ENCODE measurements at regions not wholly inside any gene's neighbourhood (a gene's known extent, or its start where the extent isn't known, plus 50 kb on each side); places are given as distances from the start of the nearest gene placed in this dataset.
A peak's percentile ranks its signal among the peaks of the same experiment; 100 is the strongest.
"Not testable (repeated sequence)": the region's sequence is repeated elsewhere in the genome, so short reads cannot be mapped to it uniquely, and the experiment has no call there.

- H3K4me3 ChIP-seq (ENCODE audit: low read depth, low read length): no peak overlapping the region
- no peak for TF ChIP-seq CTCF (IDR thresholded peaks at IDR 0.05; ENCODE audit: insufficient read depth, low read depth, low read length, missing control alignments)
- no peak for DNase-seq (ENCODE audit: low read depth)
Measured at GRCh38 chr6:137283080-137283479, 63.9 kb upstream of the IFNGR1 start.

GRCh38 chr6:137282254-137282653, 63.1 kb upstream of the IFNGR1 start:
- peak; percentile 62 for DNase-seq (ENCODE audit: low read depth)
- H3K4me3 ChIP-seq (ENCODE audit: low read depth, low read length): no peak overlapping the region
- no peak for TF ChIP-seq CTCF (IDR thresholded peaks at IDR 0.05; ENCODE audit: insufficient read depth, low read depth, low read length, missing control alignments)

- not testable (repeated sequence) for DNase-seq (ENCODE audit: low read depth); H3K4me3 ChIP-seq (ENCODE audit: low read depth, low read length)
Measured at GRCh38 chr6:137279279-137279678, 60.1 kb upstream of the IFNGR1 start.

- H3K4me3 ChIP-seq (ENCODE audit: low read depth, low read length): no peak overlapping the region
- DNase-seq (ENCODE audit: low read depth): no peak
- TF ChIP-seq CTCF (IDR thresholded peaks at IDR 0.05; ENCODE audit: insufficient read depth, low read depth, low read length, missing control alignments): no peak
Measured at GRCh38 chr6:137277971-137278637, 58.9 kb upstream of the IFNGR1 start.

DNA sequence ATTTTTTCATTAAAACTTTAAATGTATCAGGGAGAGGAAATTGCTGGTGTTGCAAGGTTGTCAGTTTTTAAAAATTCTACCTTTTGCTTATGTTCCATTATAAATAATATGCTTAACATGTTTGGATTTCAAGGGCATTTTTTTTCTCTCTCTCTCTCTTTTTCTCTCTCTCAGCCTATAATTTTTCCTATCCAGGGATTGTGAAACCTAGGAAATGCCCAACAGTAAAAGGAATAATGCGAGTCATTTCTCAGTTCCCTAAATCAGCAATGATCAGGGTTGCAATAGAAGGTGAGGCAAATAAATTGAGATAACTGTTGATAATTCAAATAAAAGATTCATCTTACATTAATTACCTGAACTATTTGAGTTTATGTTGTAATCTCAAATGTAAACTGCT, 53.2 kb upstream of the IFNGR1 start:
- no peak overlapping the region for H3K4me3 ChIP-seq (ENCODE audit: low read depth, low read length)
- no peak for DNase-seq (ENCODE audit: low read depth)
- no peak for TF ChIP-seq CTCF (IDR thresholded peaks at IDR 0.05; ENCODE audit: insufficient read depth, low read depth, low read length, missing control alignments)

DNA sequence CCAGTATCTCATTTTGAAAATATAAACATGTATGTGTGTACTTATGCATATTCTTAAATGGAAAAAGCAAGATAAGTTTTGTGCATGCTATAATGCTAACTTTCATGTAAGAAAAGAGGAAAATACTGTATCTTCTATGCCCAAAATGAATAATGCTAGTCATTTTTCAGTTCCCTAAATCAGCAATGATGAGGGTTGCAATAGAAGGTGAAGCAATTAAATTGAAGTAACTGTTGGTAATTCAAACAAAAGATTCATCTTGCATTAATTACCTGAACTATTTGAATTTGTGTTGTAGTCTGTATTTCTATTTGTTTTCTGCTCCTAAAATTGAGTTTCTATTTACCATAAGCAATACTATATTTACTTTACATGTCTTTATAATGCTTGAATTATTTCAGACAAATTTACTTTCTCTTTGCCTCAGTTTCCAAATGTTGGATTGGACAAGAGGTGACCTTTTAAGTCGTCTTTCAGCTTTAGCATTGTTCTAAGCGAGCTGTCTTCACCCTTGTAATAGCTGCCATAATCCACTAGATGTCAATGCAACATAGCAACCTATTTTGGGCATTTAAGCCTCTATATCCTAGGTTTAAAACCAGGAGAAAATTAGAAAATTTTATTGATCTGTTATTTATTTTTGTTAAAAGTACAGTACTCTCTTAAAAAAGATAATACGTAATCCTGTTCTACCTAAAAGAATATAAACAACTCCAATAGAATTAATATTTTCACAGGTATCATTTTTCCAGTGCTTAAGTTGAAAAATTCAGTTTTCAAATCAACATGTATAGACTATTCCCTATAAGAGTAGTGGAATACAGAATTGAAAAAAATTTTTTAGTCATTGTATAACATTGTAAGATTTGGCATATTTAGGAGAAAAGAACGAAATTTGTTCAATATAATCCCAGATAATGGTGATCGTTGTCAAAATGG, 52.3 kb upstream of the IFNGR1 start:
- TF ChIP-seq CTCF (IDR thresholded peaks at IDR 0.05; ENCODE audit: insufficient read depth, low read depth, low read length, missing control alignments): peak; percentile 81
- DNase-seq (ENCODE audit: low read depth): peak; percentile 69
- no peak overlapping the region for H3K4me3 ChIP-seq (ENCODE audit: low read depth, low read length)

- no peak overlapping the region for H3K4me3 ChIP-seq (ENCODE audit: low read depth, low read length)
- DNase-seq (ENCODE audit: low read depth): no peak
- TF ChIP-seq CTCF (IDR thresholded peaks at IDR 0.05; ENCODE audit: insufficient read depth, low read depth, low read length, missing control alignments): no peak
Measured at GRCh38 chr6:137269803-137270202, 50.6 kb upstream of the IFNGR1 start.

All from GM12865 (cell line).